HG02642 (cell line): ENCODE measurements at regions not wholly inside any gene's neighbourhood (a gene's known extent, or its start where the extent isn't known, plus 50 kb on each side); places are given as distances from the start of the nearest gene placed in this dataset.

ENCODE experiments used
- ATAC-seq: cut with Tn5 transposase; IDR thresholded peaks from one replicate; pipeline ENCODE4 v1.9.1; 2021; ENCODE audit warnings: mild to moderate bottlenecking; ENCODE audit not compliant: unreplicated experiment, poor library complexity

GRCh38 chr2:149271575-149271974 is 58.8 kb upstream of the LYPD6 start:
- peak; percentile 82 for ATAC-seq

- no peak for ATAC-seq
Observed at GRCh38 chr2:149278161-149278871, 52.1 kb upstream of the LYPD6 start.

- ATAC-seq, result no peak
Observed at GRCh38 chr2:149278872-149279264, 51.5 kb upstream of the LYPD6 start.
